ENCODE measurements at regions not wholly inside any gene's neighbourhood (a gene's known extent, or its start where the extent isn't known, plus 50 kb on each side); places are given as distances from the start of the nearest gene placed in this dataset.

GRCh38 chr17:72022328-72023275, 98.2 kb upstream of the SOX9 start:
- peaks cover 16% of the 10 kb centered on the region for H3K27me3 Mint-ChIP-seq (ENCODE audit: low read depth)
- no peaks in the 10 kb centered on the region for H3K36me3 Mint-ChIP-seq
- H3K4me1 Mint-ChIP-seq = peaks cover 5% of the 10 kb centered on the region

GRCh38 chr17:72024457-72024856, 96.4 kb upstream of the SOX9 start:
- Mint-ChIP-seq H3K27me3 (ENCODE audit: low read depth) (peaks cover 13% of the 10 kb centered on the region), H3K9me3 (no peaks in the 10 kb centered on the region), H3K36me3 (no peaks in the 10 kb centered on the region), H3K4me3 (no peak overlapping the region), H3K4me1 (peaks cover 7% of the 10 kb centered on the region), H3K27ac (no peak overlapping the region)
- TF ChIP-seq, protein P1, sequence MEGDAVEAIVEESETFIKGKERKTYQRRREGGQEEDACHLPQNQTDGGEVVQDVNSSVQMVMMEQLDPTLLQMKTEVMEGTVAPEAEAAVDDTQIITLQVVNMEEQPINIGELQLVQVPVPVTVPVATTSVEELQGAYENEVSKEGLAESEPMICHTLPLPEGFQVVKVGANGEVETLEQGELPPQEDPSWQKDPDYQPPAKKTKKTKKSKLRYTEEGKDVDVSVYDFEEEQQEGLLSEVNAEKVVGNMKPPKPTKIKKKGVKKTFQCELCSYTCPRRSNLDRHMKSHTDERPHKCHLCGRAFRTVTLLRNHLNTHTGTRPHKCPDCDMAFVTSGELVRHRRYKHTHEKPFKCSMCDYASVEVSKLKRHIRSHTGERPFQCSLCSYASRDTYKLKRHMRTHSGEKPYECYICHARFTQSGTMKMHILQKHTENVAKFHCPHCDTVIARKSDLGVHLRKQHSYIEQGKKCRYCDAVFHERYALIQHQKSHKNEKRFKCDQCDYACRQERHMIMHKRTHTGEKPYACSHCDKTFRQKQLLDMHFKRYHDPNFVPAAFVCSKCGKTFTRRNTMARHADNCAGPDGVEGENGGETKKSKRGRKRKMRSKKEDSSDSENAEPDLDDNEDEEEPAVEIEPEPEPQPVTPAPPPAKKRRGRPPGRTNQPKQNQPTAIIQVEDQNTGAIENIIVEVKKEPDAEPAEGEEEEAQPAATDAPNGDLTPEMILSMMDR (IDR thresholded peaks at IDR 0.05; ENCODE audit: unreplicated experiment) = no peak
- DNase-seq (ENCODE audit: low spot score in 2 of 2, unreplicated experiment in 2 of 2) = no peak

More at GRCh38 chr17:72022328-72023275, 98.2 kb upstream of the SOX9 start:
- DNase-seq (ENCODE audit: low spot score in 2 of 2, unreplicated experiment in 2 of 2) = no peak
- H3K9me3 Mint-ChIP-seq = no peaks in the 10 kb centered on the region
- TF ChIP-seq, protein P1 (IDR thresholded peaks at IDR 0.05; ENCODE audit: unreplicated experiment) = no peak
- no peak overlapping the region for H3K27ac Mint-ChIP-seq
- no peak overlapping the region for H3K4me3 Mint-ChIP-seq

GRCh38 chr17:72025113-72025512, 95.7 kb upstream of the SOX9 start:
- no peaks in the 10 kb centered on the region for H3K9me3 Mint-ChIP-seq
- DNase-seq (ENCODE audit: low spot score in 2 of 2, unreplicated experiment in 2 of 2) = no peak
- H3K27ac Mint-ChIP-seq = no peak overlapping the region
- TF ChIP-seq, protein P1 (IDR thresholded peaks at IDR 0.05; ENCODE audit: unreplicated experiment) = no peak
- peaks cover 14% of the 10 kb centered on the region for H3K4me1 Mint-ChIP-seq
- peaks cover 13% of the 10 kb centered on the region for H3K27me3 Mint-ChIP-seq (ENCODE audit: low read depth)
- no peaks in the 10 kb centered on the region for H3K36me3 Mint-ChIP-seq
- no peak overlapping the region for H3K4me3 Mint-ChIP-seq

GRCh38 chr17:72030067-72030899, 90.5 kb upstream of the SOX9 start:
- DNase-seq (ENCODE audit: low spot score in 2 of 2, unreplicated experiment in 2 of 2) = peak in 1 of 2 experiments; percentile 51
- peak overlapping the region; percentile 57 for H3K27ac Mint-ChIP-seq
- peak overlapping the region; percentile 79 for H3K4me3 Mint-ChIP-seq
- H3K36me3 Mint-ChIP-seq = no peaks in the 10 kb centered on the region
- H3K27me3 Mint-ChIP-seq (ENCODE audit: low read depth) = peaks cover 6% of the 10 kb centered on the region
- peaks cover 25% of the 10 kb centered on the region for H3K4me1 Mint-ChIP-seq
- H3K9me3 Mint-ChIP-seq = no peaks in the 10 kb centered on the region
- TF ChIP-seq, protein P1 (IDR thresholded peaks at IDR 0.05; ENCODE audit: unreplicated experiment) = no peak

- Mint-ChIP-seq H3K9me3 (peaks cover 3% of the 10 kb centered on the region), H3K36me3 (no peaks in the 10 kb centered on the region), H3K4me3 (peak overlapping the region; percentile 30), H3K27me3 (ENCODE audit: low read depth) (peaks cover 1% of the 10 kb centered on the region), H3K27ac (no peak overlapping the region), H3K4me1 (peaks cover 25% of the 10 kb centered on the region)
- no peak for DNase-seq (ENCODE audit: low spot score in 2 of 2, unreplicated experiment in 2 of 2)
- TF ChIP-seq, protein P1 (IDR thresholded peaks at IDR 0.05; ENCODE audit: unreplicated experiment) = no peak
These were observed 89.5 kb upstream of the SOX9 start for GRCh38 chr17:72031219-72031884.
